NCI-H146 treated with DMSO at 0.1 percent for 48 hours (cell line): ENCODE measurements at regions not wholly inside any gene's neighbourhood (a gene's known extent, or its start where the extent isn't known, plus 50 kb on each side); places are given as distances from the start of the nearest gene placed in this dataset.
"Not testable (repeated sequence)": the region's sequence is repeated elsewhere in the genome, so short reads cannot be mapped to it uniquely, and the experiment has no call there.

ENCODE experiments used
- DNase-seq: peaks from one replicate; lab custom pipeline; 2025; ENCODE audit not compliant: unreplicated experiment; lab: John Stamatoyannopoulos, UW

DNA sequence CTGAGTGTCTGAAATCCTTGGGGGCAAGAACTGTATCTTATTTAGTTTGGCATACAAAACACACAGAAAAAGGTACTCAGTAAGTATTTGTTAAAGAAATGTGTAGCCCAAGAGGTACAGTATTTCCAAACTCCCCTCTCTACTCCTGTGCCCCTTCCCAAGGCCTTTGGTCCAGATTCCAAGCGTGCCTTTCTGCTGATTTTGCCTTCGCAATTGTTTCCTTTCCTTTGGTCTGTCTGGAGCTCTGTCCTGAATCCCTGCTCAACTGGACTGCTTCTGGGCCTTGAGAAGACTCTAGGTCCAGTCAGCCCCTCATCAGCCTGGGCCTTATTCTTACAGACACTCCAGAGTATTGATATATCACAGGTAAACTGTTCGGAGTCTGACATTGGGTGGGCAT lies 122.2 kb upstream of the SYNCRIP start:
- no peak for DNase-seq

DNA sequence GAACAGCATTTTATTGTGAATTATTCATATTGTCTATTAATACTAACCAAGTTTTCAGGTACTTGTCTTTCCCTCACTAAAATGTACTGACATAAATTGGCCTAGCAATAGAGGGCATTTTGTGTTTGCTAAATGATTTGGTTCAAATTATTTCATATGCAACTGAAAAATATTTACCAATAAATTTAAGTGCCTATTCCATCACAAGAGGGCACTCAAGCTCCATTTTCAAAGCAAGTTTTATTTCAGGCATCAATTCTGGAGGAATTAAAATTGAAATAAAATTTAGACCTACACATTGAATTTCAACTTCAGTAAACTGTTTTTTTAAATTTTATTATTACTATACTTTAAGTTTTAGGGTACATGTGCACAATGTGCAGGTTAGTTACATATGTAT lies 114.3 kb upstream of the SYNCRIP start:
- no peak for DNase-seq

DNA sequence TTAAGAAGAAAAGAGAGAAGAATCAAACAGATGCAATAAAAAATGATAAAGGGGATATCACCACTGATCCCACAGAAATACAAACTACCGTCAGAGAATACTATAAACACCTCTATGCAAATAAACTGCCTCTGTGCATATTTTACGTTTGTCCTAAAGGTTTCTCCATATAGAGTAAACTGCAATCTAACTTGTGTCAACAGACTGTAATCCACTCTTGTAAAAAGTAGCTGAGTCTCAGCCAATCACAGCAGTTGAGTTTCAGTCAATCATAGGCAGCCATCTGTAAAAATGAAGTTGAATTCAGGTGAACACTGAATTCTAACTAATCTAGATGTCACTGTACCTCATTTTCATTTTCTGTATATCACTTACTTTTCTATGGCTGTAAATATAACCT lies 112.2 kb upstream of the SYNCRIP start:
- no peak for DNase-seq

DNA sequence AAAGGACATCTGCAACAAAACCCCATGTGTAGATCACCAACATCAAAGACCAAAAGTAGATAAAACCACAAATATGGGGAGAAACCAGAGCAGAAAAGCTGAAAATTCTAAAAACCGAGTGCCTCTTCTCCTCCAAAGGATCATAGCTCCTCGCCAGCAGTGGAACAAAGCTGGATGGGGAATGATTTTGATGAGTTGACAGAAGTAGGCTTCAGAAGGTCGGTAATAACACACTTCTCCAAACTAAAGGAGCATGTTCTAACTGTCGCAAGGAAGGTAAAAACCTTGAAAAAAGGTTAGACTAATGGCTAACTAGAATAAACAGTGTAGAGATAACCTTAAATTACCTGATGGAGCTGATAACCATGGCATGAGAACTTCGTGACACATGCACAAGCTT lies 109.9 kb upstream of the SYNCRIP start:
- DNase-seq = no peak

DNA sequence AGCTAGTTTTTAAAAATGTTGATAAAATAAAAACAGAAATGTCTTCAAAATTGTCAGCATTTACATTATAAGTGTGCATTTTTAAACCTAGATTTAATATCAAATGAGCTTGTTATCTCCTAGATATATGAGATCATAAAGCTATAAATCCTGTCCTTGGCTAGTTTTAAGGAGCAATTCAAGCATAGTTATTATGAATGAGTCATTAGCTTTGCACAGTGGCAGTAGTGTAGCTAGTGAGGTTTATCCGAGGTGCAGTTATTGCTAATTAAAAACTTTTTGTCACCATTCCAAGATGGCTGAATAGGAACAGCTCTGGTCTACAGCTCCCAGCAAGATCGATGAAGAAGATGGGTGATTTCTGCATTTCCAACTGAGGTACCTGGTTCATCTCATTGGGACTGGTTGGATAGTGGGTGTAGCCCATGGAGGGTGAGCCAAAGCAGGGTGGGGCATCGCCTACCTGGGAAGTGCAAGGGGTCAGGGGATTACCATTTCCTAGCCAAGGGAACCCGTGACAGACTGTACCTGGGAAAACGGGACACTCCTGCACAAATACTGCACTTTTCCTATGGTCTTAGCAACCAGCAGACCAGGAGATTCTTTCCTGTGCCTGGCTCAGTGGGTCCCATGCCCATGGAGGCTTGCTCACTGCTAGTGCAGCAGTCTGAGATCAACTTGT lies 108.8 kb upstream of the SYNCRIP start:
- DNase-seq = no peak

DNA sequence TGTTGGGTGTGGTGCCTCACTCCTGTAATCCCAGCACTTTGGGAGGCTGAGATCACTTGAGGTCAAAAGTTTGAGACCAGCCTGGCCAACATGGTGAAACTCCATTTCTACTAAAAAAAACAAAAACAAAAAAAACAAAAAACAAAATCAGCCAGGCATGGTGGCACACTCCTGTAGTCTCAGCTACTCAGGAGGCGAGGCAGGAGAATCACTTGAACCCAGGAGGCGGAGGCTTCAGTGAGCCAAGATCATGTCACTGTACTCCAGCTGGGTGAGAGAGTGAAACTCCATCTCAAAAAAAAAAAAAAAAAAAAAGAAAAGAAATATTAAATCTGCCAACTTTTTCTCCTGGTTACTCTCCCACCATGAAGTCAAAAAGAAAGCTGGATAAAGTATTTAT lies 107.5 kb upstream of the SYNCRIP start:
- not testable (repeated sequence) for DNase-seq

GRCh38 chr6:85749236-85749635 lies 106.5 kb upstream of the SYNCRIP start:
- no peak for DNase-seq

- DNase-seq = no peak
These were observed 105.0 kb upstream of the SYNCRIP start for GRCh38 chr6:85747666-85748065.

GRCh38 chr6:85747093-85747492 lies 104.4 kb upstream of the SYNCRIP start:
- DNase-seq = no peak

DNA sequence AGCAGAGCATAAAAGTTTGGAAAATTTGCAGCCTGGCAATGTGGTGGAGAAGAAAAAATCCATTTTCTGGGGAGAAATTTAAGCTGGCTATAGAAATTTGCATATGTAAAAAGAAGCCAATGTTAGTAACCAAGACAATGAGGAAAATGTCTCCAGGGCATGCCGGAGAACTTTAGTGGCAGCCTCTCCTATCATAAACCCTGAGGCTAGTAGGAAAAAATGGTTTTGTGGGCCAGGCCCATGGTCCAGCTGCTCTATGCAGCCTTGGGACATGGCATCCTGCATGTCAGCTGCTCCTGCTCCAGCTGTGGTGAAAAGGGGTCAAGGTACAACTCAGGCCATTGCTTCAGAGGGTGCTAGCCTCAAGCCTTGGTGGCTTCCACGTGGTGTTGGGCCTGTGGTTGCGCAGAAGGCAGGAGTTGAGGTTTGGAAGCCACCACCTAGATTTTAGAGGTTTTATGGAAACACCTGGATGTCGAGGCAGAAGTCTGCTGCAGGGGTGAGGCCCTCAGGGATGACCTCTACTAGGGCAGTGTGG lies 101.8 kb upstream of the SYNCRIP start:
- no peak for DNase-seq

DNA sequence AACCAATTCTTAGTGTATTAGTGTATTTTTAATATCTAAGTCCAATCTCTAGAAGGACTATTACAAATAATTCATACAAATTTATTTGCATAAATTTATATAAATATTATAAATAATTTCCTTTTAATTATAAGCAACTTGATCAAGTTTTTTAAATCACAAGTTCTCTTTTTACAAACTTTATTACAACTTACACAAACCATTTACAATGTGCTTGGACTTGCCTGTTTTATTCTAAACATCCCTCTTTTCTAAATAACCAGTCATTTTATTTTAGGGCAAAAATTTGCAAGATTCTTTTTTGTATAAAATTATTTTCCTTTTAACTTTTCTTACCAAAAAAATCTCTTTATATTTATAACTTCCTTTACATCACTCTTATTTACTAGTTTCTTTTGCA lies 83.5 kb upstream of the SYNCRIP start:
- DNase-seq = no peak

- no peak for DNase-seq
These were observed 73.1 kb upstream of the SYNCRIP start for GRCh38 chr6:85715797-85716196.

GRCh38 chr6:85714893-85715530 lies 72.3 kb upstream of the SYNCRIP start:
- no peak for DNase-seq

DNA sequence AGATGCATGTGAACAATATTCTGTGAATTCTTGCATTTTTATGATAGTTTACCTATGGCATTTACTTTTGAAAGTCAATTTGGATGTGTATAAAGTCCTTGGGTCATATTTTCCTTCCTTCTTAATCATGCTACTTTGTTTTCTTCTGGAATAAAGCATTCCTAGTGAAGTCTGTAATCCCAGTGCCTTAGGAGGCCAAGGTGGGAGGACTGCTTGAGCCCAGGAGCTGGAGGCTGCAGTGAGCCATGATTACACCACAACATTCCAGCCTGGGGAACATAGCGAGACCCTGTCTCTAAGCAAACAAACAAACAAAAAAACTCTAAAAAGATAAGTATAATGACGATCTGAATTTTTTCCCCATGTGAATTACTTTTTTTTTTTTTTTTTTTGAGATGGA lies 69.7 kb upstream of the SYNCRIP start:
- no peak for DNase-seq

GRCh38 chr6:85707515-85708145 lies 64.9 kb upstream of the SYNCRIP start:
- DNase-seq = not testable (repeated sequence)

GRCh38 chr6:85706272-85706671 lies 63.6 kb upstream of the SYNCRIP start:
- DNase-seq = no peak

DNA sequence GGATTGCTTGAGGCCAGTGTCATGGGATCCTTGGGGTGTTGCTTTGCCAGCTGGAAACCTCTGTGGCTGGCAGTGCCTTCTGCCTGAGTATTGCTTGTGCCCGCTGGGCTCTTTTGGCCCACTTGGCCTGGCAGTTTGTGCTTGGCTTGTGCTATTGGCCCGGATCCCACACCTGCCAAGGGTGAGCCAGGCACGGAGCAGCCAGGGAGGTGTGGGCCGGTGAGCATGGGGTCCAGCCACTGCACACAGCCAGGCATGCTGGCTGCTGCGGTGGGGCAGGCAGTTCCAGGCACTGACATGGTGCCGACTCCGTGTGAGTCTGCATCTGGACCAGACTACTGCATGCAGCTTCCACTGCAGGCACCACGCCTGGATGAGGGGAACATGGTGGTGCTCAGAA lies 62.5 kb upstream of the SYNCRIP start:
- DNase-seq = no peak

- DNase-seq = no peak
These were observed 60.7 kb upstream of the SYNCRIP start for GRCh38 chr6:85703406-85703805.
